ENCODE measurements at regions not wholly inside any gene's neighbourhood (a gene's known extent, or its start where the extent isn't known, plus 50 kb on each side); places are given as distances from the start of the nearest gene placed in this dataset.

DNA sequence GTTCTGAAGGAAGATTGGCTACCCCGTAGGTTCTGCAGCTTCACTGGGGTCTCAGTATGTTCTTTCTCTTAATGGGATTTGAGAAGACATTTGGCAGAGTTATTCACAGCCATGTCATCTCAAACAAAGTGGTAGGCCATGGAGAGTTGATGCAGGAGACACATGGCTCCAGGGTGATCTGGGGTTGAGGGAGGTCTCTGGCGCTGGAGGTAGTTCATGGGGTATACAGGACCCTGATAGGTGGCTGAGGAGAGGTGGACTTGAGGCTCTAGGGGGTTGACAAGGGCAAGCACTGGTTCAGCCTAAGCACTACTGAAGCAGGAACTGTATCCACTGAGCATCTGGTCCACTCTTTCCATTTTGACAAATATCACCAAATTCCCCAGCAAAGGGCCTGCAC, 100.4 kb downstream of the C1orf94 start:
- TF ChIP-seq, protein P1, sequence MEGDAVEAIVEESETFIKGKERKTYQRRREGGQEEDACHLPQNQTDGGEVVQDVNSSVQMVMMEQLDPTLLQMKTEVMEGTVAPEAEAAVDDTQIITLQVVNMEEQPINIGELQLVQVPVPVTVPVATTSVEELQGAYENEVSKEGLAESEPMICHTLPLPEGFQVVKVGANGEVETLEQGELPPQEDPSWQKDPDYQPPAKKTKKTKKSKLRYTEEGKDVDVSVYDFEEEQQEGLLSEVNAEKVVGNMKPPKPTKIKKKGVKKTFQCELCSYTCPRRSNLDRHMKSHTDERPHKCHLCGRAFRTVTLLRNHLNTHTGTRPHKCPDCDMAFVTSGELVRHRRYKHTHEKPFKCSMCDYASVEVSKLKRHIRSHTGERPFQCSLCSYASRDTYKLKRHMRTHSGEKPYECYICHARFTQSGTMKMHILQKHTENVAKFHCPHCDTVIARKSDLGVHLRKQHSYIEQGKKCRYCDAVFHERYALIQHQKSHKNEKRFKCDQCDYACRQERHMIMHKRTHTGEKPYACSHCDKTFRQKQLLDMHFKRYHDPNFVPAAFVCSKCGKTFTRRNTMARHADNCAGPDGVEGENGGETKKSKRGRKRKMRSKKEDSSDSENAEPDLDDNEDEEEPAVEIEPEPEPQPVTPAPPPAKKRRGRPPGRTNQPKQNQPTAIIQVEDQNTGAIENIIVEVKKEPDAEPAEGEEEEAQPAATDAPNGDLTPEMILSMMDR (IDR thresholded peaks at IDR 0.05; ENCODE audit: low read length) = no peak
- no peak for TF ChIP-seq EZH2 (IDR thresholded peaks at IDR 0.05; ENCODE audit: borderline replicate concordance, low read length)
